SH-SY5Y (cell line): ENCODE measurements at regions not wholly inside any gene's neighbourhood (a gene's known extent, or its start where the extent isn't known, plus 50 kb on each side); places are given as distances from the start of the nearest gene placed in this dataset.

Experiments
- GATA2 ChIP-seq: IDR thresholded peaks from 2 replicates; pipeline ENCODE4 v1.6.1; 2011; ENCODE audit warnings: mild to moderate bottlenecking, low read depth, low read length
- GATA3 ChIP-seq: IDR thresholded peaks from 2 replicates; pipeline ENCODE4 v1.6.1; 2011; ENCODE audit warnings: low read depth, mild to moderate bottlenecking, low read length, moderate library complexity

- TF ChIP-seq GATA2 (no peak), GATA3 (no peak)
Measured at GRCh38 chr7:37504801-37505200, 56.1 kb upstream of the ELMO1 start.

DNA sequence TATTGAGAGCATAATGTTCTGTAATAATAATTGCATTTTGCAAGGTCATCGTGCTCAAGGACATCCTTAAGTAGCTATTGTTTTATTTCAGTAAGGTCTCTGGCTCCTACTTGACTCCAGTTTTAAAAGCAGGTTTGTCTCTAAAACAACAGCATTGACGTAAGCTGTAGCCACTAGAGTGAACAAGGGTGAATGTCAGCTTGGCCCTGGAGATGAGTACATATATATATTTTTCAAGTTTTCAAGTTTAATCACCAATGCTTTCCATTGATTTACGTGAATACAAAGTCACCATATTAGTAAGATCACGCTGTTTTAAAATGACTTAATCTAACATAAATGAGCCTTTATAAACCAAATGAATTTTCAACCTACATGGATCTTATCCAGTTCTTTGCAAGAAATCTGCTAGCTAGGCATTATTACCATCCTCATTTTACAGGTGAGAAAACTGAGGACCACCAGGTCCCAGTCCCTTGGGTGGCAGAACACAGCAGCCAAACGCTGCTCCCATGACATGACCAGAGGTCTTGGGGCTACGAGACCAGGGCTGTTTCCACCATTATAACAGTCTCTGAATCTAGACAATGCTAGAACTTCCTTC is 57.2 kb upstream of the ELMO1 start:
- TF ChIP-seq GATA3 (no peak), GATA2 (no peak)

DNA sequence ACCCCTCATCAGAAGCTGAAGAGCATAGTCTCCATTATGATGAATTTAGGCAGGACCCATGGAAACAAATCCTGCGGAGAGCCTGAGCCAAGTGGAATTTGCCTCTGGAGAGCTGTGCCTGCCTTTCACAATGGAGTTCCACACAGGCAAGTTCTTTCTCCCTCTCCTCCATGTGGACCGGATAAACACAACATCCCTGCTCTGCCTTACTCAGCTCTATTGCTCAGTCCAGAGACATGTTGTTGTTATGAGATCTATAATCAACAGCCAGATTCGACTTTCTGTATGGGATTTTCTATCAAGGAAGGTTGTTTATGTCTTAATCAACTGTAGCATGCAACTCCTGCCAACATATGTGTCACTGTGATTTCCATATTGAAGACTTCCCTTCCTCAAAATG is 59.5 kb upstream of the ELMO1 start:
- no peak for TF ChIP-seq GATA2
- no peak for TF ChIP-seq GATA3

DNA sequence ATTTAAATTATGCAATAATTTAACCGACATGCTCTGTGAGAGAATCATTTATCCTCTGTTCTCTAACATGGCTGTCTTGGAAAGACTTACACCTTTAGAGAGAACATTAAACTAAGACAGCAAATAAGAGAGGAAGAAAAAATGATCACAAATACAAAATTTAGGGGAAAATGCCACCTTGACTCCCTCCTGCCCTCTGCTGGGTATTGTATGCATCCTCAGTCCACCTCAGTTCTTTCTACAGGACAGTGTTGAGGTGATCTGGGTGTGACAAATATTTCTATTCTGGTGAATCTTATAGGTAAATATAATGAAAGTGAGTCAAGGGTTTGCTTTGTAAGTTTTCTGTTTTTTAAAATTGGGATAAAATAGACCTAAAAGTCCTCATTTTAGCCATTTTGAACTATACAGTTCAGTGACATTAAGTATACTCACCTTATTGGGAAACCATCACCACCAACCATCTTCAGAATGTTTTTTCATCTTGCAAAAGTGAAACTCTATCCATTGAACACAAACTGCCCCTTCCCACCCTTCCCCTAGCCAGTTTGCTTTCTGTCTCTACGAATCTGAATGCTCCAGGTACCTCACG is 61.5 kb upstream of the ELMO1 start:
- TF ChIP-seq GATA3 (no peak), GATA2 (no peak)

- TF ChIP-seq GATA3, result no peak
- no peak for TF ChIP-seq GATA2
Measured at GRCh38 chr7:37511915-37512314, 63.3 kb upstream of the ELMO1 start.

- TF ChIP-seq GATA2 (no peak), GATA3 (no peak)
Measured at GRCh38 chr7:37514497-37514896, 65.8 kb upstream of the ELMO1 start.

DNA sequence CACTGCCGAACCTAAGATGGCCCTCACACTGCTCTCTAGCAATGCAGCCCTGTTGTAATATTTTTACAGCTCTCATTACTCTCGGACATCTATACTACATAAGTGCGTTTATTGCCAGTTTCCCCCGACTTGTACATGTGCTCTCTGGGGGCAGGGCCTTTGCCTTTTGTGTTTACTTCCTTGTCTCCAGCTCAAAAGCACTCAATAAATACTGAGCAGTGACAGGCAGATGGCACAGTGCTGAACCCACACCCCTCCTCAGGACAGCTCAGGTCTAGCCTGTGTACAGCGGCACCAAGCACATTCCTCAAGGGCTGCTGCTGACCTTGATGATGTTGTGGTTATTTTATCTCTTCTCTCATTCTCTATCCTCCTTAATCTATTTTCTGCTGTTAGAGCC is 68.0 kb upstream of the ELMO1 start:
- TF ChIP-seq GATA2 (no peak), GATA3 (no peak)

GRCh38 chr7:37518266-37518665 is 69.6 kb upstream of the ELMO1 start:
- TF ChIP-seq GATA2 (no peak), GATA3 (no peak)

GRCh38 chr7:37524056-37524455 is 75.4 kb upstream of the ELMO1 start:
- TF ChIP-seq GATA2, result no peak
- no peak for TF ChIP-seq GATA3

DNA sequence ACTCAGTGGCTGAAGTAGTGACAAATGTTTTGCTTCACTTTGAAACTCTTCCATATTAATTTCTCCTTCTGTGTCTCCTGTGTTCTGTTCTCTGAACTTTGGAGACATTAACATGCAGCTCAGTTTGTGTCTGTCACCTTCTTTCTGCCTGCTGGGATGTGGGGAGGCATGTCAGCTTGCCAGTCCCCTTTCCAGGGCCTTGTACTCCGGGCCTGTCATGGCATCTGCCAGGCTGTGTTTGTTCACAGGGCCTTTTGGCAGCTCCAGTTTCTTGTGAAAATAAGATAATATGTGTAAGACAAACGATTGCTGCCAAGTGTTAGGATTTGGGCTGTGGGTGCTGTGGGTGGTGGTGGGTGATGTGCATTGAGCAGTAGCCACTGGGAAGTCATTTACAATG is 76.1 kb upstream of the ELMO1 start:
- TF ChIP-seq GATA2, result no peak

- no peak for TF ChIP-seq GATA3
- no peak for TF ChIP-seq GATA2
Measured at GRCh38 chr7:37526623-37527022, 78.0 kb upstream of the ELMO1 start.

DNA sequence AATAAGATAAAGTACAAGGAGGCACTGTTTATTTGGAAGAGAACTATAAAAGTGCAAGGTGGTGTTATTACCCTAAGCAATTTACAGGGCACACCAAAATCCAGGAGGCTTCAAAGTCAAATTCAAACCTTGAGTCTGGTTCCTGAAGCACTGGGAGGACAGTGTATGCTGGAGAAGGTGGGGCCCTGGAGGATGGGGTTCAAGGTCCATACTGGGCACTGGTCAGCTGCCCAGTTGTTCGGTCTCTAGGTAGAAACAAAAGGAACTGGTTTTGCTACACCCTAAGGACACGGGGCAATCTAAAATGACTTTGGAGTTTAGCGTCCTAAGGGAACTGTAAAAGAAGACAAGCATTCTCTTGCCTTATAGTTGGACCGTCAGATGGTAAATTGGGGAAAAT is 78.4 kb upstream of the ELMO1 start:
- TF ChIP-seq GATA3 (no peak), GATA2 (no peak)

- no peak for TF ChIP-seq GATA2
- TF ChIP-seq GATA3, result no peak
Measured at GRCh38 chr7:37531225-37531624, 82.6 kb upstream of the ELMO1 start.

- TF ChIP-seq GATA2 (no peak), GATA3 (no peak)
Measured at GRCh38 chr7:37532636-37533035, 84.0 kb upstream of the ELMO1 start.

GRCh38 chr7:37534893-37535610 is 86.4 kb upstream of the ELMO1 start:
- TF ChIP-seq GATA3 (no peak), GATA2 (no peak)

DNA sequence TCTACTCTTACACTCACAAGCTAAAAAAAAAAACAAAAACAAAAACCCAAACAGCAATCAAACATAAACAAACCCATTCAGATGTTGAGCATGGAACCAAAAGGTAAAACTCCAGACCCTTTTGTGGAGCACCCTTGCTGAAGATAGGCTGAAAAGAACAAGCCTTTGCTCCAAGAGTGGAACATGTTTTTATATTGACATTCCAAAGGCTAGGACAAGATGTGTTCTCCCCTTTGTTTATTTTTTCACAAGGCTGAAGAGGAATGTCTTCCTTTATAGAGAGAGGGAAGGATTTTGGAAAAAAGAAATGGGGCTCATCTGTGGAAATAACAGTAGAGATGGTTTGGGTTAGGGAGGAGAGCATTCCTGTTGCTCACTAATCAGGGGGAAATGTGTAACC is 87.2 kb upstream of the ELMO1 start:
- TF ChIP-seq GATA2, result no peak
- TF ChIP-seq GATA3, result no peak
